ENCODE measurements at regions not wholly inside any gene's neighbourhood (a gene's known extent, or its start where the extent isn't known, plus 50 kb on each side); places are given as distances from the start of the nearest gene placed in this dataset.

DNA sequence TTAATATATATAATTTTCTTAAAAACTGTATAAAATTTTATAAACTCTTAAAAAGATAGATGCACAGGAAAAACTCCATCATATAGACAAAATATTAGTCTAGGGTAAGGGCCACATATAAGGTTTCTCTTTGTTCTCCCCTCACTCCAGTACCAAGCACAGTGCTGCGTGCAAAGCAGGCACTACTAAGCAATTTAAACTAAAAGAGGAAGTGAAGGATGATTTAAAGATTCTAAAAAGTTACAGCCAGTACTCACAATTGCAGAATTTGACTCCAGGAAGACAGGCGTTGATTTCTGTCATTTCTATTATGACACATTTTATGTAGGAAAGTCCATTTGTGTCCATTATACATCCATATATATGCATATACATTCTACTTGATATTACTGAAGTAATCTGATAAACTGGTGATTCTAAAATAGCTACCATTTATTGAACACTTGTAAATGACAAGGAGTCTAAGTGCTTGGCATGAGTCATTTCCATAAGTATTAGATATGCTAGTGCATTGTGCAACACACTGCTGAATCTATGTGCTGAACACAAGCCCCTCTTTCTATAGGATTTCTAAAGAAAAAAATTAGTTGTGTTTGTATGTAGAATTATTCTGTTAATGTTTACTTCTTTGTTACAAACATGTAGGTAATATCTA, 785.5 kb upstream of the ARRDC4 start:
- TF ChIP-seq, protein P1, sequence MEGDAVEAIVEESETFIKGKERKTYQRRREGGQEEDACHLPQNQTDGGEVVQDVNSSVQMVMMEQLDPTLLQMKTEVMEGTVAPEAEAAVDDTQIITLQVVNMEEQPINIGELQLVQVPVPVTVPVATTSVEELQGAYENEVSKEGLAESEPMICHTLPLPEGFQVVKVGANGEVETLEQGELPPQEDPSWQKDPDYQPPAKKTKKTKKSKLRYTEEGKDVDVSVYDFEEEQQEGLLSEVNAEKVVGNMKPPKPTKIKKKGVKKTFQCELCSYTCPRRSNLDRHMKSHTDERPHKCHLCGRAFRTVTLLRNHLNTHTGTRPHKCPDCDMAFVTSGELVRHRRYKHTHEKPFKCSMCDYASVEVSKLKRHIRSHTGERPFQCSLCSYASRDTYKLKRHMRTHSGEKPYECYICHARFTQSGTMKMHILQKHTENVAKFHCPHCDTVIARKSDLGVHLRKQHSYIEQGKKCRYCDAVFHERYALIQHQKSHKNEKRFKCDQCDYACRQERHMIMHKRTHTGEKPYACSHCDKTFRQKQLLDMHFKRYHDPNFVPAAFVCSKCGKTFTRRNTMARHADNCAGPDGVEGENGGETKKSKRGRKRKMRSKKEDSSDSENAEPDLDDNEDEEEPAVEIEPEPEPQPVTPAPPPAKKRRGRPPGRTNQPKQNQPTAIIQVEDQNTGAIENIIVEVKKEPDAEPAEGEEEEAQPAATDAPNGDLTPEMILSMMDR (IDR thresholded peaks at IDR 0.05): no peak
- no peak for TF ChIP-seq POLR2A (IDR thresholded peaks at IDR 0.05)

All from thyroid gland (tissue), 4 donors.